ENCODE measurements at regions not wholly inside any gene's neighbourhood (a gene's known extent, or its start where the extent isn't known, plus 50 kb on each side); places are given as distances from the start of the nearest gene placed in this dataset.

DNA sequence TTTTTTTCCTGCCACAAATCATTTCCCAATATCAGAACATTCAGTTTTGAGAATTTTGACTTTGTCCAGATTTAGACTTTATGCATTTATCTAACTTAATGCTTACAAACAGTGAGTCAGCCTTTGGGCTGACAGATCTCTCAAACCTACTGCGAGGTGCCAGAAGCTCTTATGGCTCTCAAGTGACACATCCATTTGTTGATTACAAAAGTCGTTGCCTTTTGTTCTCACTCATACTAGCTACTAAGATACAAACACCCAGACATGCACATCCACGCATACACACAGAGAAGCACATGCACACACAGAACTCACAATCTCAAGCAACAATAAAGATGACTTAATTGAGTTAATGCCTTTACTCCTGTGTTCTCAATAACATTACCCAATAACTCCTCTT is 1147.5 kb downstream of the DIAPH3 start (continued):
- TF ChIP-seq NANOG (IDR thresholded peaks at IDR 0.05; ENCODE audit: borderline replicate concordance) (no peak), ZNF331 (CRISPR knock-in tag; IDR thresholded peaks at IDR 0.05; ENCODE audit: low read depth) (no peak)
- TF ChIP-seq, protein P1, sequence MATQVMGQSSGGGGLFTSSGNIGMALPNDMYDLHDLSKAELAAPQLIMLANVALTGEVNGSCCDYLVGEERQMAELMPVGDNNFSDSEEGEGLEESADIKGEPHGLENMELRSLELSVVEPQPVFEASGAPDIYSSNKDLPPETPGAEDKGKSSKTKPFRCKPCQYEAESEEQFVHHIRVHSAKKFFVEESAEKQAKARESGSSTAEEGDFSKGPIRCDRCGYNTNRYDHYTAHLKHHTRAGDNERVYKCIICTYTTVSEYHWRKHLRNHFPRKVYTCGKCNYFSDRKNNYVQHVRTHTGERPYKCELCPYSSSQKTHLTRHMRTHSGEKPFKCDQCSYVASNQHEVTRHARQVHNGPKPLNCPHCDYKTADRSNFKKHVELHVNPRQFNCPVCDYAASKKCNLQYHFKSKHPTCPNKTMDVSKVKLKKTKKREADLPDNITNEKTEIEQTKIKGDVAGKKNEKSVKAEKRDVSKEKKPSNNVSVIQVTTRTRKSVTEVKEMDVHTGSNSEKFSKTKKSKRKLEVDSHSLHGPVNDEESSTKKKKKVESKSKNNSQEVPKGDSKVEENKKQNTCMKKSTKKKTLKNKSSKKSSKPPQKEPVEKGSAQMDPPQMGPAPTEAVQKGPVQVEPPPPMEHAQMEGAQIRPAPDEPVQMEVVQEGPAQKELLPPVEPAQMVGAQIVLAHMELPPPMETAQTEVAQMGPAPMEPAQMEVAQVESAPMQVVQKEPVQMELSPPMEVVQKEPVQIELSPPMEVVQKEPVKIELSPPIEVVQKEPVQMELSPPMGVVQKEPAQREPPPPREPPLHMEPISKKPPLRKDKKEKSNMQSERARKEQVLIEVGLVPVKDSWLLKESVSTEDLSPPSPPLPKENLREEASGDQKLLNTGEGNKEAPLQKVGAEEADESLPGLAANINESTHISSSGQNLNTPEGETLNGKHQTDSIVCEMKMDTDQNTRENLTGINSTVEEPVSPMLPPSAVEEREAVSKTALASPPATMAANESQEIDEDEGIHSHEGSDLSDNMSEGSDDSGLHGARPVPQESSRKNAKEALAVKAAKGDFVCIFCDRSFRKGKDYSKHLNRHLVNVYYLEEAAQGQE (IDR thresholded peaks at IDR 0.05; ENCODE audit: unreplicated experiment): no peak

DNA sequence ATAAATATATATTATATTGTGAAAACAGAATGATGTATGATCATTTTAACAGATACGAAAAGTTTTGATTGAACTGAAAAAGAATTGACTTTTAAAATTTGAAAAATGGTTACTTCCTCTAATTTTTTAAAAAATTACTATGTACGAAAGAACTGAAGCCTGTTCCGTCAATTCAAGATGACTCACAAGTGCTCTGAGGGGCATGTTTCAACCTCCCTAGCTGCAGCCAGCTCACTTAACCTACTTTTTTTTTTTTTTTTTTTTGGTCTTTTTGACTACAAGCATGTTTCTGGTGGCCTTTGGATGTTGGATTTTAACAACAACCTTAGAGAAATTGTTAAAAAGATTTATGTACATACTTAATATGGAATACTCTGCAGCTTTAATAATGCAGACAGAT is 1139.3 kb downstream of the DIAPH3 start:
- no peaks in the 10 kb centered on the region for H3K27me3 Mint-ChIP-seq (ENCODE audit: insufficient read depth, low read depth, poor library complexity)
- TF ChIP-seq CREB1 (CRISPR knock-in tag; IDR thresholded peaks at IDR 0.05; ENCODE audit: low read depth) (no peak), POLR2AphosphoS5 (IDR thresholded peaks at IDR 0.05; ENCODE audit: low read depth) (no peak), NANOG (IDR thresholded peaks at IDR 0.05; ENCODE audit: borderline replicate concordance) (no peak), JUNB (IDR thresholded peaks at IDR 0.05; ENCODE audit: unreplicated experiment) (no peak), EZH2phosphoT487 (IDR thresholded peaks at IDR 0.05; ENCODE audit: unreplicated experiment) (no peak), EZH2 (IDR thresholded peaks at IDR 0.05; ENCODE audit: low read depth, unreplicated experiment) (no peak)
- TF ChIP-seq, protein P2, sequence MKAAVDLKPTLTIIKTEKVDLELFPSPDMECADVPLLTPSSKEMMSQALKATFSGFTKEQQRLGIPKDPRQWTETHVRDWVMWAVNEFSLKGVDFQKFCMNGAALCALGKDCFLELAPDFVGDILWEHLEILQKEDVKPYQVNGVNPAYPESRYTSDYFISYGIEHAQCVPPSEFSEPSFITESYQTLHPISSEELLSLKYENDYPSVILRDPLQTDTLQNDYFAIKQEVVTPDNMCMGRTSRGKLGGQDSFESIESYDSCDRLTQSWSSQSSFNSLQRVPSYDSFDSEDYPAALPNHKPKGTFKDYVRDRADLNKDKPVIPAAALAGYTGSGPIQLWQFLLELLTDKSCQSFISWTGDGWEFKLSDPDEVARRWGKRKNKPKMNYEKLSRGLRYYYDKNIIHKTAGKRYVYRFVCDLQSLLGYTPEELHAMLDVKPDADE (IDR thresholded peaks at IDR 0.05): no peak
- TF ChIP-seq, protein P3, sequence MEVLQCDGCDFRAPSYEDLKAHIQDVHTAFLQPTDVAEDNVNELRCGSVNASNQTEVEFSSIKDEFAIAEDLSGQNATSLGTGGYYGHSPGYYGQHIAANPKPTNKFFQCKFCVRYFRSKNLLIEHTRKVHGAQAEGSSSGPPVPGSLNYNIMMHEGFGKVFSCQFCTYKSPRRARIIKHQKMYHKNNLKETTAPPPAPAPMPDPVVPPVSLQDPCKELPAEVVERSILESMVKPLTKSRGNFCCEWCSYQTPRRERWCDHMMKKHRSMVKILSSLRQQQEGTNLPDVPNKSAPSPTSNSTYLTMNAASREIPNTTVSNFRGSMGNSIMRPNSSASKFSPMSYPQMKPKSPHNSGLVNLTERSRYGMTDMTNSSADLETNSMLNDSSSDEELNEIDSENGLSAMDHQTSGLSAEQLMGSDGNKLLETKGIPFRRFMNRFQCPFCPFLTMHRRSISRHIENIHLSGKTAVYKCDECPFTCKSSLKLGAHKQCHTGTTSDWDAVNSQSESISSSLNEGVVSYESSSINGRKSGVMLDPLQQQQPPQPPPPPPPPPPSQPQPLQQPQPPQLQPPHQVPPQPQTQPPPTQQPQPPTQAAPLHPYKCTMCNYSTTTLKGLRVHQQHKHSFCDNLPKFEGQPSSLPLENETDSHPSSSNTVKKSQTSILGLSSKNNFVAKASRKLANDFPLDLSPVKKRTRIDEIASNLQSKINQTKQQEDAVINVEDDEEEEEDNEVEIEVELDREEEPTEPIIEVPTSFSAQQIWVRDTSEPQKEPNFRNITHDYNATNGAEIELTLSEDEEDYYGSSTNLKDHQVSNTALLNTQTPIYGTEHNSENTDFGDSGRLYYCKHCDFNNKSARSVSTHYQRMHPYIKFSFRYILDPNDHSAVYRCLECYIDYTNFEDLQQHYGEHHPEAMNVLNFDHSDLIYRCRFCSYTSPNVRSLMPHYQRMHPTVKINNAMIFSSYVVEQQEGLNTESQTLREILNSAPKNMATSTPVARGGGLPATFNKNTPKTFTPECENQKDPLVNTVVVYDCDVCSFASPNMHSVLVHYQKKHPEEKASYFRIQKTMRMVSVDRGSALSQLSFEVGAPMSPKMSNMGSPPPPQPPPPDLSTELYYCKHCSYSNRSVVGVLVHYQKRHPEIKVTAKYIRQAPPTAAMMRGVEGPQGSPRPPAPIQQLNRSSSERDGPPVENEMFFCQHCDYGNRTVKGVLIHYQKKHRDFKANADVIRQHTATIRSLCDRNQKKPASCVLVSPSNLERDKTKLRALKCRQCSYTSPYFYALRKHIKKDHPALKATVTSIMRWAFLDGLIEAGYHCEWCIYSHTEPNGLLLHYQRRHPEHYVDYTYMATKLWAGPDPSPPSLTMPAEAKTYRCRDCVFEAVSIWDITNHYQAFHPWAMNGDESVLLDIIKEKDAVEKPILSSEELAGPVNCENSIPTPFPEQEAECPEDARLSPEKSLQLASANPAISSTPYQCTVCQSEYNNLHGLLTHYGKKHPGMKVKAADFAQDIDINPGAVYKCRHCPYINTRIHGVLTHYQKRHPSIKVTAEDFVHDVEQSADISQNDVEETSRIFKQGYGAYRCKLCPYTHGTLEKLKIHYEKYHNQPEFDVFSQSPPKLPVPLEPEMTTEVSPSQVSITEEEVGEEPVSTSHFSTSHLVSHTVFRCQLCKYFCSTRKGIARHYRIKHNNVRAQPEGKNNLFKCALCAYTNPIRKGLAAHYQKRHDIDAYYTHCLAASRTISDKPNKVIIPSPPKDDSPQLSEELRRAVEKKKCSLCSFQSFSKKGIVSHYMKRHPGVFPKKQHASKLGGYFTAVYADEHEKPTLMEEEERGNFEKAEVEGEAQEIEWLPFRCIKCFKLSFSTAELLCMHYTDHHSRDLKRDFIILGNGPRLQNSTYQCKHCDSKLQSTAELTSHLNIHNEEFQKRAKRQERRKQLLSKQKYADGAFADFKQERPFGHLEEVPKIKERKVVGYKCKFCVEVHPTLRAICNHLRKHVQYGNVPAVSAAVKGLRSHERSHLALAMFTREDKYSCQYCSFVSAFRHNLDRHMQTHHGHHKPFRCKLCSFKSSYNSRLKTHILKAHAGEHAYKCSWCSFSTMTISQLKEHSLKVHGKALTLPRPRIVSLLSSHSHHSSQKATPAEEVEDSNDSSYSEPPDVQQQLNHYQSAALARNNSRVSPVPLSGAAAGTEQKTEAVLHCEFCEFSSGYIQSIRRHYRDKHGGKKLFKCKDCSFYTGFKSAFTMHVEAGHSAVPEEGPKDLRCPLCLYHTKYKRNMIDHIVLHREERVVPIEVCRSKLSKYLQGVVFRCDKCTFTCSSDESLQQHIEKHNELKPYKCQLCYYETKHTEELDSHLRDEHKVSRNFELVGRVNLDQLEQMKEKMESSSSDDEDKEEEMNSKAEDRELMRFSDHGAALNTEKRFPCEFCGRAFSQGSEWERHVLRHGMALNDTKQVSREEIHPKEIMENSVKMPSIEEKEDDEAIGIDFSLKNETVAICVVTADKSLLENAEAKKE (CRISPR knock-in tag; IDR thresholded peaks at IDR 0.05): no peak
- TF ChIP-seq, protein P4, sequence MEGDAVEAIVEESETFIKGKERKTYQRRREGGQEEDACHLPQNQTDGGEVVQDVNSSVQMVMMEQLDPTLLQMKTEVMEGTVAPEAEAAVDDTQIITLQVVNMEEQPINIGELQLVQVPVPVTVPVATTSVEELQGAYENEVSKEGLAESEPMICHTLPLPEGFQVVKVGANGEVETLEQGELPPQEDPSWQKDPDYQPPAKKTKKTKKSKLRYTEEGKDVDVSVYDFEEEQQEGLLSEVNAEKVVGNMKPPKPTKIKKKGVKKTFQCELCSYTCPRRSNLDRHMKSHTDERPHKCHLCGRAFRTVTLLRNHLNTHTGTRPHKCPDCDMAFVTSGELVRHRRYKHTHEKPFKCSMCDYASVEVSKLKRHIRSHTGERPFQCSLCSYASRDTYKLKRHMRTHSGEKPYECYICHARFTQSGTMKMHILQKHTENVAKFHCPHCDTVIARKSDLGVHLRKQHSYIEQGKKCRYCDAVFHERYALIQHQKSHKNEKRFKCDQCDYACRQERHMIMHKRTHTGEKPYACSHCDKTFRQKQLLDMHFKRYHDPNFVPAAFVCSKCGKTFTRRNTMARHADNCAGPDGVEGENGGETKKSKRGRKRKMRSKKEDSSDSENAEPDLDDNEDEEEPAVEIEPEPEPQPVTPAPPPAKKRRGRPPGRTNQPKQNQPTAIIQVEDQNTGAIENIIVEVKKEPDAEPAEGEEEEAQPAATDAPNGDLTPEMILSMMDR (conservative IDR thresholded peaks at IDR 0.05; ENCODE audit: low read depth in 2 of 2): no peak

More for the DNA sequence above, 1139.3 kb downstream of the DIAPH3 start:
- no peaks in the 10 kb centered on the region for H3K9me2 ChIP-seq (ENCODE audit: insufficient read depth)
- no peaks in the 10 kb centered on the region for H3F3A ChIP-seq (replicated peaks; ENCODE audit: low read depth)
- H3K27me3 ChIP-seq (ENCODE audit: insufficient read depth): no peaks in the 10 kb centered on the region
- Mint-ChIP-seq H3K36me3 (ENCODE audit: low read depth) (no peaks in the 10 kb centered on the region; the same call in 2 of the 3 replicates), H3K4me3 (no peak overlapping the region), H3K4me1 (no peaks in the 10 kb centered on the region), H3K27ac (no peak overlapping the region), H3K9me3 (0 out of 3 replicates have a peak, but pooled peaks cover 2% of the 10 kb centered on the region)
- no peak overlapping the region for H3K4me2 ChIP-seq
- H3K79me2 ChIP-seq (replicated peaks; ENCODE audit: insufficient read depth): no peaks in the 10 kb centered on the region
- H3K4me3 ChIP-seq: no peak overlapping the region
- H3K4me1 ChIP-seq (ENCODE audit: insufficient read depth): peaks cover under 1% of the 10 kb centered on the region; the same call in 1 of the 2 replicates
- no peak overlapping the region for H2AFZ ChIP-seq
- H3K27ac ChIP-seq (ENCODE audit: low read depth): no peak overlapping the region
- DNase-seq (ENCODE audit: low spot score) (no peak), ATAC-seq (no peak)
- no peaks in the 10 kb centered on the region for H4K20me1 ChIP-seq (replicated peaks; ENCODE audit: insufficient read depth)
- H3K36me3 ChIP-seq (ENCODE audit: insufficient read depth): no peaks in the 10 kb centered on the region

Data from GM23338 (cell line).